NB4 (cell line): ENCODE measurements at regions not wholly inside any gene's neighbourhood (a gene's known extent, or its start where the extent isn't known, plus 50 kb on each side); places are given as distances from the start of the nearest gene placed in this dataset.

Experiments used
- DNase-seq: peaks from one replicate; pipeline ENCODE4 v3.0.0; 2010; ENCODE audit warnings: low read depth
- H3K4me3 ChIP-seq: one replicate; pipeline ENCODE4 v1.5.1; 2011; ENCODE audit warnings: mild to moderate bottlenecking, low read depth, low read length, moderate library complexity
- MAX ChIP-seq: IDR thresholded peaks from 2 replicates; pipeline ENCODE4 v1.6.1; 2011; ENCODE audit warnings: low read depth, low read length
- MYC ChIP-seq: IDR thresholded peaks from 2 replicates; pipeline ENCODE4 v1.6.1; 2011; ENCODE audit warnings: low read depth, low read length
- POLR2A ChIP-seq: IDR thresholded peaks from 2 replicates; pipeline ENCODE4 v1.6.1; 2011; ENCODE audit warnings: mild to moderate bottlenecking; ENCODE audit not compliant: insufficient read length; ENCODE audit errors: extremely low read depth
- TF ChIP-seq, protein P1 (sequence below): IDR thresholded peaks from one replicate; pipeline ENCODE4 v1.5.1; 2012; ENCODE audit warnings: low read depth, low read length

DNA sequence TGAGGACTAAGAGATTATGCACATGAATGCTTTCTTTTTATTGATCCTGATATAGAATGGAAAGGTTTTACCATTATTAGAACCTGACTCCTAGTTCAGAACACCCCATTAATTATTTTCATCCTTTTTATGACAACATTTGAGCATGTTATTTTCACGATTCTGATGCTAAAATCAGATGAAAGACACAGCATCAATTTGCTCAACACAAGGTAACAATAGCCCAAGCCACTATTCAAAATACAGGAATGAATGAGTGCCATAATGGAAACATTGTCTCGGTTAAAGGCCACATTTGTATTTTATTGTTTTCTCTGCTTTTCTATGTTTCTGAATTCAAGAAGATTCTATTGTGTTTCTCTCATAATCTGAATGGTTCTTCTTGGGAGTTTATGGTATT, 126.3 kb upstream of the POF1B start:
- TF ChIP-seq MAX, result no peak
- TF ChIP-seq, protein P1, sequence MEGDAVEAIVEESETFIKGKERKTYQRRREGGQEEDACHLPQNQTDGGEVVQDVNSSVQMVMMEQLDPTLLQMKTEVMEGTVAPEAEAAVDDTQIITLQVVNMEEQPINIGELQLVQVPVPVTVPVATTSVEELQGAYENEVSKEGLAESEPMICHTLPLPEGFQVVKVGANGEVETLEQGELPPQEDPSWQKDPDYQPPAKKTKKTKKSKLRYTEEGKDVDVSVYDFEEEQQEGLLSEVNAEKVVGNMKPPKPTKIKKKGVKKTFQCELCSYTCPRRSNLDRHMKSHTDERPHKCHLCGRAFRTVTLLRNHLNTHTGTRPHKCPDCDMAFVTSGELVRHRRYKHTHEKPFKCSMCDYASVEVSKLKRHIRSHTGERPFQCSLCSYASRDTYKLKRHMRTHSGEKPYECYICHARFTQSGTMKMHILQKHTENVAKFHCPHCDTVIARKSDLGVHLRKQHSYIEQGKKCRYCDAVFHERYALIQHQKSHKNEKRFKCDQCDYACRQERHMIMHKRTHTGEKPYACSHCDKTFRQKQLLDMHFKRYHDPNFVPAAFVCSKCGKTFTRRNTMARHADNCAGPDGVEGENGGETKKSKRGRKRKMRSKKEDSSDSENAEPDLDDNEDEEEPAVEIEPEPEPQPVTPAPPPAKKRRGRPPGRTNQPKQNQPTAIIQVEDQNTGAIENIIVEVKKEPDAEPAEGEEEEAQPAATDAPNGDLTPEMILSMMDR, result no peak
- no peak for DNase-seq
- no peak overlapping the region for H3K4me3 ChIP-seq

DNA sequence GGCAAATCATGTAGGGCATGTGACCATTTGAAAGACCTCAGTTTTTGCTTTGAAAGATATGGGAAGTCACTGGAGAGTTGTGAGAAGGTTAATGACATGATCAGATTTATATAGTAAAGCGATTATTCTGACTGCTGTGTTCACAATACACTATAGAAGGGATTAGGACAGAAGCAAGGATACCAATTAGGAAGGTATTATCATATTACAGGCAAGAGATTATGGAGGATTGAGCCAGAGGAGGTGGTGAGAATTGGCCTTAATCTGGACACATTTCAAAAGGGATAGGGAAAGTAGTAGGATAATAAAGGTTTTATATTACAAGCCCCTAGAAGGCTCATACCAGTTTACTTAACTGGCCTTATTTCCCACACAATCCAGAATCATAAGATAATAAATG, 124.9 kb upstream of the POF1B start:
- no peak for DNase-seq
- no peak overlapping the region for H3K4me3 ChIP-seq
- no peak for TF ChIP-seq MAX
- no peak for TF ChIP-seq POLR2A
- TF ChIP-seq, protein P1, result no peak
- no peak for TF ChIP-seq MYC

GRCh38 chrX:85503258-85504158, 124.0 kb upstream of the POF1B start:
- TF ChIP-seq MAX, result no peak
- TF ChIP-seq, protein P1, result no peak
- no peak for TF ChIP-seq POLR2A
- no peak for TF ChIP-seq MYC
- no peak for DNase-seq
- no peak overlapping the region for H3K4me3 ChIP-seq

DNA sequence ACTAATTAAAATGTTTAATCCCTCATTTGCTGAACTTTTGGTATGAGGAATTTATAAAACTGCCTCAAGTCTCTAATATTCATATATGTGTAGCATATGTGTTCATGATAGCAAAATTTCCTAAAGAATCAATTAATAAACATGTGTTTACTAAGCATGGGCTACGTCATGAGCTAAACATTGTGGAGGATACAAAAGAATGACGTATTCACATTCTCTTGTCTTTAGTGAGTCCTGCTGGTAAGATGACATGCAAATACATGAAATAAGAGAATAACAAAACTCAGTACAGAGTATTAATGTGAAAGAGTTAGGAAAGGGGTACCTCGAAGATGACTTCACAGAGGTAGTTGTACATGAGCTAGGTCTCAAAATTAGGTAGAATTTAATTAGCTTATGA, 121.9 kb upstream of the POF1B start:
- TF ChIP-seq POLR2A (no peak), MYC (no peak), MAX (no peak)
- TF ChIP-seq, protein P1, result no peak
- no peak overlapping the region for H3K4me3 ChIP-seq
- DNase-seq, result no peak

GRCh38 chrX:85499400-85499799, 119.9 kb upstream of the POF1B start:
- DNase-seq, result no peak
- TF ChIP-seq POLR2A (no peak), MYC (no peak), MAX (no peak)
- TF ChIP-seq, protein P1, result no peak
- no peak overlapping the region for H3K4me3 ChIP-seq
